SK-N-SH (cell line): ENCODE measurements at regions not wholly inside any gene's neighbourhood (a gene's known extent, or its start where the extent isn't known, plus 50 kb on each side); places are given as distances from the start of the nearest gene placed in this dataset.

ENCODE experiments used
- CTCF ChIP-seq: fragments of 200-600 bp; sonication (generic); IDR thresholded peaks from 2 replicates; pipeline ENCODE4 v1.6.1; 2017; ENCODE audit warnings: antibody characterized with exemption, mild to moderate bottlenecking, moderate library complexity
- POLR2AphosphoS5 ChIP-seq: IDR thresholded peaks from 2 replicates; pipeline ENCODE4 v1.6.1; 2012; ENCODE audit warnings: low read depth, low read length
- TEAD4 ChIP-seq: IDR thresholded peaks from 2 replicates; pipeline ENCODE4 v1.4.0; 2012; ENCODE audit warnings: mild to moderate bottlenecking, borderline replicate concordance; ENCODE audit not compliant: insufficient read depth
- TF ChIP-seq, protein P1 (sequence below): fragments of 150-350 bp; IDR thresholded peaks from 2 replicates; pipeline ENCODE4 v1.6.1; 2017; ENCODE audit warnings: antibody characterized with exemption, low read length, low read depth, borderline replicate concordance

GRCh38 chr7:71009636-71010035 lies 122.3 kb upstream of the GALNT17 start:
- no peak for TF ChIP-seq POLR2AphosphoS5
- no peak for TF ChIP-seq TEAD4
- TF ChIP-seq, protein P1, sequence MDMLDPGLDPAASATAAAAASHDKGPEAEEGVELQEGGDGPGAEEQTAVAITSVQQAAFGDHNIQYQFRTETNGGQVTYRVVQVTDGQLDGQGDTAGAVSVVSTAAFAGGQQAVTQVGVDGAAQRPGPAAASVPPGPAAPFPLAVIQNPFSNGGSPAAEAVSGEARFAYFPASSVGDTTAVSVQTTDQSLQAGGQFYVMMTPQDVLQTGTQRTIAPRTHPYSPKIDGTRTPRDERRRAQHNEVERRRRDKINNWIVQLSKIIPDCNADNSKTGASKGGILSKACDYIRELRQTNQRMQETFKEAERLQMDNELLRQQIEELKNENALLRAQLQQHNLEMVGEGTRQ, result no peak
- TF ChIP-seq CTCF, result no peak
